Hematopoietic multipotent progenitor cell treated with erythropoietin and hydrocortisone succinate and interleukin-3 and kit ligand, for 17 days (in vitro differentiated cells): ENCODE measurements at regions not wholly inside any gene's neighbourhood (a gene's known extent, or its start where the extent isn't known, plus 50 kb on each side); places are given as distances from the start of the nearest gene placed in this dataset.

Source experiments
- DNase-seq: peaks from one replicate; pipeline ENCODE4 v3.0.0-alpha.2; 2015; ENCODE audit warnings: low spot score

GRCh38 chr11:42179216-42179615 lies 719.8 kb upstream of the LRRC4C start:
- no peak for DNase-seq

GRCh38 chr11:42195289-42196013 lies 736.0 kb upstream of the LRRC4C start:
- no peak for DNase-seq

GRCh38 chr11:42200311-42200710 lies 740.9 kb upstream of the LRRC4C start:
- DNase-seq: no peak

- no peak for DNase-seq
Measured at GRCh38 chr11:42201603-42202148, 742.2 kb upstream of the LRRC4C start.

- no peak for DNase-seq
Measured at GRCh38 chr11:42205518-42205917, 746.1 kb upstream of the LRRC4C start.

GRCh38 chr11:42225664-42226063 lies 766.2 kb upstream of the LRRC4C start:
- no peak for DNase-seq

GRCh38 chr11:42232673-42233072 lies 773.2 kb upstream of the LRRC4C start:
- DNase-seq: no peak

GRCh38 chr11:42234451-42234951 lies 775.0 kb upstream of the LRRC4C start:
- no peak for DNase-seq

GRCh38 chr11:42237701-42238235 lies 778.3 kb upstream of the LRRC4C start:
- no peak for DNase-seq

GRCh38 chr11:42239188-42239587 lies 779.7 kb upstream of the LRRC4C start:
- DNase-seq: no peak

- no peak for DNase-seq
Measured at GRCh38 chr11:42243385-42243784, 783.9 kb upstream of the LRRC4C start.

- DNase-seq: no peak
Measured at GRCh38 chr11:42244376-42244775, 784.9 kb upstream of the LRRC4C start.

- no peak for DNase-seq
Measured at GRCh38 chr11:42249401-42249800, 789.9 kb upstream of the LRRC4C start.

GRCh38 chr11:42249956-42250355 lies 790.5 kb upstream of the LRRC4C start:
- no peak for DNase-seq

GRCh38 chr11:42251984-42252383 lies 792.5 kb upstream of the LRRC4C start:
- no peak for DNase-seq

- no peak for DNase-seq
Measured at GRCh38 chr11:42253156-42253555, 793.7 kb upstream of the LRRC4C start.

GRCh38 chr11:42255906-42256305 lies 796.5 kb upstream of the LRRC4C start:
- no peak for DNase-seq

GRCh38 chr11:42257534-42257933 lies 798.1 kb upstream of the LRRC4C start:
- no peak for DNase-seq

GRCh38 chr11:42265072-42265471 lies 805.6 kb upstream of the LRRC4C start:
- no peak for DNase-seq

GRCh38 chr11:42271306-42271705 lies 811.9 kb upstream of the LRRC4C start:
- DNase-seq: no peak

GRCh38 chr11:42273977-42274376 lies 814.5 kb upstream of the LRRC4C start:
- DNase-seq: no peak

- no peak for DNase-seq
Measured at GRCh38 chr11:42296910-42297309, 837.5 kb upstream of the LRRC4C start.

GRCh38 chr11:42299780-42300179 lies 840.3 kb upstream of the LRRC4C start:
- DNase-seq: no peak

- DNase-seq: no peak
Measured at GRCh38 chr11:42301777-42302176, 842.3 kb upstream of the LRRC4C start.
